OCI-LY1 (cell line): ENCODE measurements at regions not wholly inside any gene's neighbourhood (a gene's known extent, or its start where the extent isn't known, plus 50 kb on each side); places are given as distances from the start of the nearest gene placed in this dataset.

ENCODE experiments used
- H2AFZ ChIP-seq: fragments of 200-600 bp; sonication (generic), shearing (Covaris generic); 2 replicates; pipeline ENCODE4 v1.6.0; 2014; ENCODE audit warnings: antibody characterized with exemption, mild to moderate bottlenecking, low read length
- H3F3A ChIP-seq: fragments of 200-600 bp; sonication (generic), shearing (Covaris generic); 2 replicates; pipeline ENCODE4 v1.6.0; 2014; ENCODE audit warnings: mild to moderate bottlenecking, antibody characterized with exemption, low read length, moderate library complexity; ENCODE audit not compliant: insufficient read depth
- H3K27ac ChIP-seq: fragments of 200-600 bp; sonication (generic); 2 replicates; pipeline ENCODE4 v1.5.1; 2014; ENCODE audit warnings: low read length, mixed run types, mild to moderate bottlenecking, low read depth; ENCODE audit not compliant: poor library complexity, severe bottlenecking
- H3K27me3 ChIP-seq: fragments of 200-600 bp; sonication (generic); 2 replicates; pipeline ENCODE4 v1.6.0; 2014; ENCODE audit warnings: antibody characterized with exemption, mild to moderate bottlenecking, low read length, moderate library complexity; ENCODE audit not compliant: insufficient read depth
- H3K36me3 ChIP-seq: fragments of 200-600 bp; sonication (generic); 2 replicates; pipeline ENCODE4 v1.6.1; 2014; ENCODE audit warnings: mild to moderate bottlenecking, antibody characterized with exemption, low read length, moderate library complexity, mixed read lengths; ENCODE audit not compliant: insufficient read depth
- H3K4me1 ChIP-seq: fragments of 200-600 bp; sonication (generic); 2 replicates; pipeline ENCODE4 v1.5.1; 2014; ENCODE audit warnings: mild to moderate bottlenecking, low read length, moderate library complexity; ENCODE audit not compliant: insufficient read depth, severe bottlenecking
- H3K4me2 ChIP-seq: fragments of 200-600 bp; sonication (generic), shearing (Covaris generic); 2 replicates; pipeline ENCODE4 v1.6.1; 2014; ENCODE audit warnings: low read length
- H3K4me3 ChIP-seq: fragments of 200-600 bp; sonication (generic); 2 replicates; pipeline ENCODE4 v1.5.1; 2014; ENCODE audit warnings: low read length, low read depth, mild to moderate bottlenecking, mixed read lengths; ENCODE audit not compliant: poor library complexity, severe bottlenecking
- H3K79me2 ChIP-seq: fragments of 200-600 bp; shearing (Covaris generic); 2 replicates; pipeline ENCODE4 v1.6.1; 2016; ENCODE audit warnings: mixed run types, low read length, mixed read lengths; ENCODE audit not compliant: insufficient read depth
- H3K9ac ChIP-seq: fragments of 200-600 bp; sonication (generic), shearing (Covaris generic); 2 replicates; pipeline ENCODE4 v1.6.1; 2014; ENCODE audit warnings: mild to moderate bottlenecking, low read length, mixed read lengths
- H3K9me2 ChIP-seq: fragments of 200-600 bp; sonication (generic), shearing (Covaris generic); 2 replicates; pipeline ENCODE4 v1.6.1; 2014; ENCODE audit warnings: low read depth, mild to moderate bottlenecking, low read length, mixed read lengths
- H3K9me3 ChIP-seq: fragments of 200-600 bp; shearing (Covaris generic); 2 replicates; pipeline ENCODE4 v1.6.1; 2014; ENCODE audit warnings: low read length, mixed read lengths
- H4K20me1 ChIP-seq: fragments of 200-600 bp; sonication (generic), shearing (Covaris generic); 2 replicates; pipeline ENCODE4 v1.6.0; 2016; ENCODE audit warnings: mild to moderate bottlenecking, low read length; ENCODE audit not compliant: insufficient read depth
- CTCF ChIP-seq: fragments of 200-600 bp; sonication (generic), shearing (Covaris generic); IDR thresholded peaks from 2 replicates; pipeline ENCODE4 v1.5.1; 2017; ENCODE audit warnings: mild to moderate bottlenecking, antibody characterized with exemption, low read length, moderate library complexity, mixed read lengths
- EZH2 ChIP-seq: fragments of 200-600 bp; sonication (generic), shearing (Covaris generic); IDR thresholded peaks from 2 replicates; pipeline ENCODE4 v1.8.0; 2017; ENCODE audit warnings: borderline replicate concordance, mixed run types, mild to moderate bottlenecking, antibody characterized with exemption, low read length, moderate library complexity, mixed read lengths

GRCh38 chr21:16797966-16798365 lies 714.9 kb upstream of the CXADR start:
- Histone ChIP-seq H3K4me3 (no peak overlapping the region), H3K9me3 (no peaks in the 10 kb centered on the region), H3K36me3 (no peaks in the 10 kb centered on the region), H3K9me2 (no peaks in the 10 kb centered on the region), H3K4me1 (no peaks in the 10 kb centered on the region), H4K20me1 (no peaks in the 10 kb centered on the region), H2AFZ (no peak overlapping the region), H3K4me2 (no peak overlapping the region), H3K27ac (no peak overlapping the region), H3K79me2 (no peaks in the 10 kb centered on the region), H3F3A (no peaks in the 10 kb centered on the region), H3K27me3 (no peaks in the 10 kb centered on the region), H3K9ac (no peak overlapping the region)
- TF ChIP-seq EZH2 (no peak), CTCF (no peak)

GRCh38 chr21:16800536-16801275 lies 712.1 kb upstream of the CXADR start:
- no peak overlapping the region for H3K27ac ChIP-seq
- H4K20me1 ChIP-seq = no peaks in the 10 kb centered on the region
- no peak overlapping the region for H3K4me3 ChIP-seq
- no peaks in the 10 kb centered on the region for H3K9me3 ChIP-seq
- no peak overlapping the region for H3K4me2 ChIP-seq
- no peak overlapping the region for H3K9ac ChIP-seq
- H3F3A ChIP-seq = no peaks in the 10 kb centered on the region
- TF ChIP-seq CTCF = no peak
- no peak for TF ChIP-seq EZH2
- no peak overlapping the region for H2AFZ ChIP-seq
- H3K4me1 ChIP-seq = no peaks in the 10 kb centered on the region
- H3K9me2 ChIP-seq = no peaks in the 10 kb centered on the region
- no peaks in the 10 kb centered on the region for H3K36me3 ChIP-seq
- H3K79me2 ChIP-seq = no peaks in the 10 kb centered on the region
- no peaks in the 10 kb centered on the region for H3K27me3 ChIP-seq

GRCh38 chr21:16811011-16811410 lies 701.8 kb upstream of the CXADR start:
- TF ChIP-seq CTCF (no peak), EZH2 (no peak)
- H4K20me1 ChIP-seq = no peaks in the 10 kb centered on the region

More at GRCh38 chr21:16811011-16811410, 701.8 kb upstream of the CXADR start:
- no peak overlapping the region for H3K4me3 ChIP-seq
- no peaks in the 10 kb centered on the region for H3K9me3 ChIP-seq
- H3K9ac ChIP-seq = no peak overlapping the region
- no peaks in the 10 kb centered on the region for H3K36me3 ChIP-seq
- no peaks in the 10 kb centered on the region for H3K4me1 ChIP-seq
- no peaks in the 10 kb centered on the region for H3F3A ChIP-seq
- H3K9me2 ChIP-seq = no peaks in the 10 kb centered on the region
- H2AFZ ChIP-seq = no peak overlapping the region
- no peaks in the 10 kb centered on the region for H3K27me3 ChIP-seq
- H3K4me2 ChIP-seq = no peak overlapping the region
- no peak overlapping the region for H3K27ac ChIP-seq
- no peaks in the 10 kb centered on the region for H3K79me2 ChIP-seq
